AG09309 (cell line): ENCODE measurements at regions not wholly inside any gene's neighbourhood (a gene's known extent, or its start where the extent isn't known, plus 50 kb on each side); places are given as distances from the start of the nearest gene placed in this dataset.

ENCODE experiments used
- DNase-seq: peaks from one replicate; pipeline ENCODE4 v3.0.0-alpha.2; 2010; ENCODE audit warnings: low read depth
- H3K4me3 ChIP-seq: 2 replicates; pipeline ENCODE4 v1.5.1; 2011; ENCODE audit warnings: mild to moderate bottlenecking, low read depth, low read length, moderate library complexity; ENCODE audit not compliant: control insufficient read depth
- CTCF ChIP-seq: IDR thresholded peaks from 2 replicates; pipeline ENCODE4 v1.5.1; 2011; ENCODE audit warnings: mild to moderate bottlenecking, low read depth, low read length, inconsistent platforms; ENCODE audit not compliant: insufficient read depth, control insufficient read depth; ENCODE audit errors: missing control alignments

- no peak for TF ChIP-seq CTCF
- H3K4me3 ChIP-seq, result no peak overlapping the region
These were observed 57.5 kb upstream of the HAND1 start for GRCh38 chr5:154535535-154535934.

GRCh38 chr5:154534457-154535050 lies 56.5 kb upstream of the HAND1 start:
- no peak for DNase-seq
- no peak for TF ChIP-seq CTCF

More at GRCh38 chr5:154535535-154535934, 57.5 kb upstream of the HAND1 start:
- DNase-seq, result no peak

GRCh38 chr5:154529282-154529681 lies 51.3 kb upstream of the HAND1 start:
- H3K4me3 ChIP-seq, result no peak overlapping the region
- no peak for DNase-seq
- TF ChIP-seq CTCF, result no peak

More at GRCh38 chr5:154534457-154535050, 56.5 kb upstream of the HAND1 start:
- no peak overlapping the region for H3K4me3 ChIP-seq

GRCh38 chr5:154528005-154528594 lies 50.1 kb upstream of the HAND1 start:
- no peak overlapping the region for H3K4me3 ChIP-seq
- TF ChIP-seq CTCF, result no peak
- DNase-seq, result no peak
